Esophagus muscularis mucosa (tissue), 4 donors: ENCODE measurements at regions not wholly inside any gene's neighbourhood (a gene's known extent, or its start where the extent isn't known, plus 50 kb on each side); places are given as distances from the start of the nearest gene placed in this dataset.

ENCODE experiments used
- CTCF ChIP-seq, 3 experiments: fragments of 200-600 bp in 2 of 3; fragments of 450-650 bp in 1 of 3; sonication (generic) in 2 of 3; IDR thresholded peaks; one replicate each; pipeline ENCODE4 v1.5.1; 2017 to 2019; ENCODE audit warnings: antibody characterized with exemption in 3 of 3, mild to moderate bottlenecking in 2 of 3, moderate library complexity in 1 of 3
- EP300 ChIP-seq: sonication (generic); formaldehyde crosslinking; IDR thresholded peaks from one replicate; pipeline ENCODE4 v1.6.1; 2017; ENCODE audit warnings: antibody characterized with exemption
- POLR2A ChIP-seq: fragments of 450-650 bp; IDR thresholded peaks from one replicate; pipeline ENCODE4 v1.6.1; 2017; ENCODE audit warnings: antibody characterized with exemption, moderate library complexity, mild to moderate bottlenecking, low read depth
- POLR2AphosphoS5 ChIP-seq, 2 donors: sonication (generic); formaldehyde crosslinking; IDR thresholded peaks; one replicate each; pipeline ENCODE4 v1.6.1; 2017; ENCODE audit warnings: antibody characterized with exemption in 2 of 2

DNA sequence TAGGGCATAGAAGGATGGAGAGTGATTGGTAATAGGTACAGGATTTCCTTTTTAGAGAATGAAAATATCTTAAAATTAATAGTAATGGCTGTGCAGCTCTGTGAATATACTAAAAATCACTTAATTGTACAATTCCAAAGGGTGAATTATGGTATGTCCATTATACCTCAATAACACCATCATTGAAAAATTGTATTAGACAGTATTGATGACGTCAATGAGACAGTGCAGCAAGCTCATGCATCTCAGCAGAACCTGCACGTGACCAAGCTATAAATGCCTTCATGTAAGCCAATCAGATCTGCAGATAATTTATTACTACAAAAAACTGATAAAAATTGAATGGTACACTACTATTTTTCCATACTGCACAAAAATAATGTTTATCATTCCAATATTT lies 354.4 kb upstream of the CDH19 start:
- TF ChIP-seq CTCF (IDR thresholded peaks at IDR 0.05) (no peak), POLR2A (no peak), POLR2AphosphoS5 (IDR thresholded peaks at IDR 0.05) (no peak), EP300 (no peak)
